ENCODE measurements at regions not wholly inside any gene's neighbourhood (a gene's known extent, or its start where the extent isn't known, plus 50 kb on each side); places are given as distances from the start of the nearest gene placed in this dataset.

DNA sequence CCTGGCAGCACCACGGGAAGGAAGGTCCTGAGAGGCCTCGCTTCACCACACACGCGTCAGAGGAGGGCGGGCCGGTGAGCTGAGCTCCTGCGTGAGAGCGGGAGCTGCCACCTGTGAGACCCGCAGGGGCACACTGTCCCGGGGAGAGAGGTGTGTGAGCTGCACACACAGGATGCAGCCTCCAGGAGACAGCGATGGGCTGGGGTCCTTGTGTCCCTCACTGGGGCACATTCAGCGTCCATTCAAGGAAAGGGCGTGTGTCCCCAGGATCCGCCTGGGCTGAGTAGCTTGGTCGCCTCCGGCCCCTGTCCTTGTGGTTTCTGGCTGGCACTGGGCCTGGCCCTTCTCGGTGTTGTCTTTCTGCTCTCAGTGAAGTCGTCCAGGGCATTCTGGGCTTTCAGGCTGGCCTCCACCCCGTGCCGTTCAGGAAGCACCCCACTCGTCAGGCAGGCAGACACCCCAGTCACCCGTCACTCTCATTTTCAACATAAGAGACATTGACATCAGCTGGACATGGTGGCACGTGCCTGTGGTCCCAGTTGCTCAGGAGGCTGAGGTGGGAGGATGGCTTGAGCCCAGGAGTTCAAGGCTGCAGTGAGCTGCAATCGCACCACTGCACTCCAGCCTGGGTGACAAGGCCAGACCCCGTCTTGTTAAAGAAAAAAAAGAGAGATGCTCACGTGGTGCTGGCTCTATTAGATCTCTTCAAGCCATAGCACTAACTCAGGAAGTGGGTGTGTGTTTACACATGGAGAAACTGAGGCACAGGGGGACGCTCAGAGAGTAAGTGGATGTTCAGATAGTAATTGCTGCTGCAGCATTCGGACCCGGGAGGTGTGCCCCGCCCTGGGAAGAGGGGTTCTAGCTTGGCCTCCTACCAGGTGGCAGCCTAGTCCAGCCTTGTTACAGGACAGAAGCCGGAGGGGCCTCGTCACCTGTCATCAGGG is 1081.6 kb downstream of the BRD1 start:
- Histone ChIP-seq H3K27me3 (ENCODE audit: insufficient read depth, low read length) (no peaks in the 10 kb centered on the region), H4K20me1 (ENCODE audit: insufficient read depth) (no peaks in the 10 kb centered on the region), H2AFZ (ENCODE audit: low read depth, low read length, poor library complexity, severe bottlenecking) (no peak overlapping the region), H3K9ac (ENCODE audit: low read length) (no peak overlapping the region), H3K4me2 (ENCODE audit: low read length) (no peak overlapping the region), H3K27ac (ENCODE audit: low read depth, low read length) (no peak overlapping the region), H3K4me3 (replicated peaks in 1 of 2; ENCODE audit: low read depth in 1 of 2, low read length in 2 of 2) (no peak overlapping the region), H3K9me3 (ENCODE audit: control insufficient read depth in 1 of 2, insufficient read depth in 1 of 2, low read depth in 1 of 2, low read length in 2 of 2) (no peaks in the 10 kb centered on the region), H3K4me1 (ENCODE audit: control insufficient read depth in 1 of 2, insufficient read depth in 2 of 2, low read length in 2 of 2) (no peaks in the 10 kb centered on the region), H3K36me3 (ENCODE audit: control insufficient read depth in 1 of 2, insufficient read depth in 2 of 2, low read length in 2 of 2) (no peaks in the 10 kb centered on the region), H3K9me2 (ENCODE audit: insufficient read depth) (no peaks in the 10 kb centered on the region), H3K79me2 (ENCODE audit: insufficient read depth, low read length) (no peaks in the 10 kb centered on the region)
- POLR2A ChIA-PET, result no interaction called here
- TF ChIP-seq EZH2 (IDR thresholded peaks at IDR 0.05) (no peak), JUND (IDR thresholded peaks at IDR 0.05) (no peak), EZH2phosphoT487 (IDR thresholded peaks at IDR 0.05; ENCODE audit: borderline replicate concordance) (no peak), YY1 (IDR thresholded peaks at IDR 0.05; ENCODE audit: extremely low read depth, insufficient replicate concordance, low read depth, low read length) (no peak), CEBPB (IDR thresholded peaks at IDR 0.05; ENCODE audit: low read depth) (no peak), ZBTB33 (IDR thresholded peaks at IDR 0.05; ENCODE audit: extremely low read depth, insufficient replicate concordance, low read length) (no peak)
- TF ChIP-seq, protein P1, sequence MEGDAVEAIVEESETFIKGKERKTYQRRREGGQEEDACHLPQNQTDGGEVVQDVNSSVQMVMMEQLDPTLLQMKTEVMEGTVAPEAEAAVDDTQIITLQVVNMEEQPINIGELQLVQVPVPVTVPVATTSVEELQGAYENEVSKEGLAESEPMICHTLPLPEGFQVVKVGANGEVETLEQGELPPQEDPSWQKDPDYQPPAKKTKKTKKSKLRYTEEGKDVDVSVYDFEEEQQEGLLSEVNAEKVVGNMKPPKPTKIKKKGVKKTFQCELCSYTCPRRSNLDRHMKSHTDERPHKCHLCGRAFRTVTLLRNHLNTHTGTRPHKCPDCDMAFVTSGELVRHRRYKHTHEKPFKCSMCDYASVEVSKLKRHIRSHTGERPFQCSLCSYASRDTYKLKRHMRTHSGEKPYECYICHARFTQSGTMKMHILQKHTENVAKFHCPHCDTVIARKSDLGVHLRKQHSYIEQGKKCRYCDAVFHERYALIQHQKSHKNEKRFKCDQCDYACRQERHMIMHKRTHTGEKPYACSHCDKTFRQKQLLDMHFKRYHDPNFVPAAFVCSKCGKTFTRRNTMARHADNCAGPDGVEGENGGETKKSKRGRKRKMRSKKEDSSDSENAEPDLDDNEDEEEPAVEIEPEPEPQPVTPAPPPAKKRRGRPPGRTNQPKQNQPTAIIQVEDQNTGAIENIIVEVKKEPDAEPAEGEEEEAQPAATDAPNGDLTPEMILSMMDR (IDR thresholded peaks at IDR 0.05 in 2 of 3, conservative IDR thresholded peaks at IDR 0.05 in 1 of 3; ENCODE audit: borderline replicate concordance in 1 of 3, insufficient read depth in 1 of 3, low read depth in 2 of 3, low read length in 2 of 3), result no peak
- BruUV-seq (replicated peaks), result no TSS peak
- CTCF ChIA-PET, result no interaction called here
- intact Hi-C loops (cut with micrococcal nuclease), result no loop called here
- RAD21 ChIA-PET (ENCODE audit: low non-redundant PET in 1 of 2, low total read pairs in 2 of 2, uncharacterized antibody in 2 of 2, unreplicated experiment in 2 of 2), result no interaction called here
- ATAC-seq (no peak), DNase-seq (ENCODE audit: low read depth, low spot score) (no peak)
